ENCODE measurements at regions not wholly inside any gene's neighbourhood (a gene's known extent, or its start where the extent isn't known, plus 50 kb on each side); places are given as distances from the start of the nearest gene placed in this dataset.

GRCh38 chr13:58792854-58793253, 1161.3 kb downstream of the PCDH17 start:
- no peak for TF ChIP-seq CTCF (conservative IDR thresholded peaks at IDR 0.05)
- no peak for TF ChIP-seq EZH2 (IDR thresholded peaks at IDR 0.05; ENCODE audit: low read depth)
